Ovary (tissue), 3 donors: ENCODE measurements at regions not wholly inside any gene's neighbourhood (a gene's known extent, or its start where the extent isn't known, plus 50 kb on each side); places are given as distances from the start of the nearest gene placed in this dataset.

ENCODE experiments used
- CTCF ChIP-seq, 3 donors: fragments of 450-650 bp in 2 of 3; fragments of 200-600 bp in 1 of 3; IDR thresholded peaks; one replicate each; pipeline versions ENCODE4 v1.5.1 to v1.8.0; 2016 to 2022; ENCODE audit warnings: antibody characterized with exemption in 3 of 3, mild to moderate bottlenecking in 1 of 3
- EP300 ChIP-seq: sonication (generic); formaldehyde crosslinking; IDR thresholded peaks from one replicate; pipeline ENCODE4 v1.6.1; 2017; ENCODE audit warnings: antibody characterized with exemption
- donor health status: DM: no; HTN: no; CAD: no.

GRCh38 chr13:109897988-109898624, 111.7 kb upstream of the IRS2 start:
- TF ChIP-seq CTCF (IDR thresholded peaks at IDR 0.05) (no peak), EP300 (no peak)
